ENCODE measurements at regions not wholly inside any gene's neighbourhood (a gene's known extent, or its start where the extent isn't known, plus 50 kb on each side); places are given as distances from the start of the nearest gene placed in this dataset.

GRCh38 chr14:98638366-98638765 lies 633.6 kb downstream of the BCL11B start:
- DNase-seq (ENCODE audit: insufficient read length, low spot score) (no peak), FAIRE-seq (no peak)

GRCh38 chr14:98647754-98648153 lies 624.2 kb downstream of the BCL11B start:
- DNase-seq (ENCODE audit: insufficient read length, low spot score) (no peak), FAIRE-seq (no peak)
- TF ChIP-seq POLR2A (IDR thresholded peaks at IDR 0.05; ENCODE audit: low read depth, low read length), result no peak

More at GRCh38 chr14:98638366-98638765, 633.6 kb downstream of the BCL11B start:
- TF ChIP-seq POLR2A (IDR thresholded peaks at IDR 0.05; ENCODE audit: low read depth, low read length), result no peak

- FAIRE-seq (no peak), DNase-seq (ENCODE audit: insufficient read length, low spot score) (no peak)
- no peak for TF ChIP-seq POLR2A (IDR thresholded peaks at IDR 0.05; ENCODE audit: low read depth, low read length)
Measured at GRCh38 chr14:98651037-98651436, 621.0 kb downstream of the BCL11B start.

- FAIRE-seq (no peak), DNase-seq (ENCODE audit: insufficient read length, low spot score) (no peak)
- no peak for TF ChIP-seq POLR2A (IDR thresholded peaks at IDR 0.05; ENCODE audit: low read depth, low read length)
Measured at GRCh38 chr14:98665007-98665406, 607.0 kb downstream of the BCL11B start.

- DNase-seq (ENCODE audit: insufficient read length, low spot score) (no peak), FAIRE-seq (no peak)
- TF ChIP-seq POLR2A (IDR thresholded peaks at IDR 0.05; ENCODE audit: low read depth, low read length), result no peak
Measured at GRCh38 chr14:98666545-98666944, 605.5 kb downstream of the BCL11B start.

- DNase-seq (ENCODE audit: insufficient read length, low spot score) (no peak), FAIRE-seq (no peak)
- TF ChIP-seq POLR2A (IDR thresholded peaks at IDR 0.05; ENCODE audit: low read depth, low read length), result no peak
Measured at GRCh38 chr14:98682033-98682432, 590.0 kb downstream of the BCL11B start.

- FAIRE-seq (no peak), DNase-seq (ENCODE audit: insufficient read length, low spot score) (no peak)
- TF ChIP-seq POLR2A (IDR thresholded peaks at IDR 0.05; ENCODE audit: low read depth, low read length), result no peak
Measured at GRCh38 chr14:98682726-98683125, 589.3 kb downstream of the BCL11B start.

GRCh38 chr14:98684468-98684867 lies 587.5 kb downstream of the BCL11B start:
- no peak for TF ChIP-seq POLR2A (IDR thresholded peaks at IDR 0.05; ENCODE audit: low read depth, low read length)
- FAIRE-seq, result no peak
- no peak for DNase-seq (ENCODE audit: insufficient read length, low spot score)

GRCh38 chr14:98685725-98686124 lies 586.3 kb downstream of the BCL11B start:
- DNase-seq (ENCODE audit: insufficient read length, low spot score) (no peak), FAIRE-seq (no peak)
- TF ChIP-seq POLR2A (IDR thresholded peaks at IDR 0.05; ENCODE audit: low read depth, low read length), result no peak

- no peak for DNase-seq (ENCODE audit: insufficient read length, low spot score)
- TF ChIP-seq POLR2A (IDR thresholded peaks at IDR 0.05; ENCODE audit: low read depth, low read length), result no peak
- FAIRE-seq, result no peak
Measured at GRCh38 chr14:98688446-98688845, 583.6 kb downstream of the BCL11B start.

GRCh38 chr14:98689951-98690350 lies 582.0 kb downstream of the BCL11B start:
- no peak for DNase-seq (ENCODE audit: insufficient read length, low spot score)
- FAIRE-seq, result no peak
- TF ChIP-seq POLR2A (IDR thresholded peaks at IDR 0.05; ENCODE audit: low read depth, low read length), result no peak

- no peak for TF ChIP-seq POLR2A (IDR thresholded peaks at IDR 0.05; ENCODE audit: low read depth, low read length)
- DNase-seq (ENCODE audit: insufficient read length, low spot score), result no peak
- FAIRE-seq, result no peak
Measured at GRCh38 chr14:98692832-98693231, 579.2 kb downstream of the BCL11B start.

GRCh38 chr14:98694541-98694940 lies 577.5 kb downstream of the BCL11B start:
- DNase-seq (ENCODE audit: insufficient read length, low spot score) (no peak), FAIRE-seq (no peak)
- no peak for TF ChIP-seq POLR2A (IDR thresholded peaks at IDR 0.05; ENCODE audit: low read depth, low read length)

- FAIRE-seq, result no peak
- TF ChIP-seq POLR2A (IDR thresholded peaks at IDR 0.05; ENCODE audit: low read depth, low read length), result no peak
- no peak for DNase-seq (ENCODE audit: insufficient read length, low spot score)
Measured at GRCh38 chr14:98695809-98696208, 576.2 kb downstream of the BCL11B start.

GRCh38 chr14:98698341-98698740 lies 573.7 kb downstream of the BCL11B start:
- no peak for TF ChIP-seq POLR2A (IDR thresholded peaks at IDR 0.05; ENCODE audit: low read depth, low read length)
- FAIRE-seq (no peak), DNase-seq (ENCODE audit: insufficient read length, low spot score) (no peak)

- DNase-seq (ENCODE audit: insufficient read length, low spot score) (no peak), FAIRE-seq (no peak)
- TF ChIP-seq POLR2A (IDR thresholded peaks at IDR 0.05; ENCODE audit: low read depth, low read length), result no peak
Measured at GRCh38 chr14:98700748-98701147, 571.2 kb downstream of the BCL11B start.

All from H54 (cell line).